GM12875 (cell line): ENCODE measurements at regions not wholly inside any gene's neighbourhood (a gene's known extent, or its start where the extent isn't known, plus 50 kb on each side); places are given as distances from the start of the nearest gene placed in this dataset.
"Not testable (repeated sequence)": the region's sequence is repeated elsewhere in the genome, so short reads cannot be mapped to it uniquely, and the experiment has no call there.

Experiments
- H3K4me3 ChIP-seq: one replicate; pipeline ENCODE4 v1.5.1; 2011; ENCODE audit warnings: low read depth, low read length, control low read depth
- TF ChIP-seq, protein P1 (sequence below): IDR thresholded peaks from 2 replicates; pipeline ENCODE4 v1.5.1; 2011; ENCODE audit warnings: low read depth, mild to moderate bottlenecking, control low read depth, inconsistent platforms, low read length, moderate library complexity, borderline replicate concordance; ENCODE audit not compliant: insufficient read depth

DNA sequence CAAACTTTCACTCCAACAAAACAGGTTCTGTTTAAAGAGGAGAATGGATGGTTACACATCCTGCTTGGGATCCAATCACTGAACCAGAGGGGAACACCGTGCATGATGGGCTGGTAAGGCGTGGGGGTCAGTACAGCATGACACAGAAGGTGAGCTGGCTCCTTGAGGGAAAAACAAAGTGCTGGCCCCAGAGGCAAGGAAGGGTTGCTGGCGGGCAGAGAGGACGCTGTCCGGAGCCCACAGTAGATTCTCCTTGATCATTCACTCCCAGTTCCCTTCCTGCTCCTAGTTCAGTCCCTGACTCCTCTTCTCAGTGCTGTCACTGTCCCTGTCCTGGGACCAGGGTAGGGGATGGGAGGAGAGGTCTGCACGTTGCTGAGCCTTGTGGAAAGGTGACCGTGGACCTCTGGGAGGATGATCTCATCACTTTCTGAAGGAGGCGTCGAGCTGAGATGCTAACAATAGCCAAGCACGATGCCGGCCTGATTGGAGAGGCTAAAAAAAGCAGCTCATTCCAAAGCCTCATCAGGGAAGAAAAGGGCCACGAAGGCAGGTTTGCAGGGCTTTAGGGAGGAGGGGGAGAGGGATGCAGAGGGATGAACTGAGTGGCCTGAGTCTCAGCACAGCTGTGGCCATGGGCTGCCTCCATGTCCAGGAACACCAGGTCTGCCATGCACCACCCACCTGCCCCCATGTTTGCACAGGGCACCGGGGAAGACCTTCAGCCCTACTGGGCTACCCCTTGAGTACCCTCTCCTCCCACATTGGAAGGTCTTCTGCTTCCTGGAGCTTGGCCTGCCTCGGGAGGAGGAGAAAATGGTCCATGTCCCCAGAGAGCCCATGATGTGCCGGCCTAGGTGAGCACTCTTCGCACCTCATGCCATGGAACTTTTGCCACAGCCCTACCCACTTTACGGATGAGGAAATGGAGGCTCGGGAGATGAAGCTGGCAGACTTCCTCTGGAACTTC is 72.7 kb upstream of the RTL6 start:
- TF ChIP-seq, protein P1, sequence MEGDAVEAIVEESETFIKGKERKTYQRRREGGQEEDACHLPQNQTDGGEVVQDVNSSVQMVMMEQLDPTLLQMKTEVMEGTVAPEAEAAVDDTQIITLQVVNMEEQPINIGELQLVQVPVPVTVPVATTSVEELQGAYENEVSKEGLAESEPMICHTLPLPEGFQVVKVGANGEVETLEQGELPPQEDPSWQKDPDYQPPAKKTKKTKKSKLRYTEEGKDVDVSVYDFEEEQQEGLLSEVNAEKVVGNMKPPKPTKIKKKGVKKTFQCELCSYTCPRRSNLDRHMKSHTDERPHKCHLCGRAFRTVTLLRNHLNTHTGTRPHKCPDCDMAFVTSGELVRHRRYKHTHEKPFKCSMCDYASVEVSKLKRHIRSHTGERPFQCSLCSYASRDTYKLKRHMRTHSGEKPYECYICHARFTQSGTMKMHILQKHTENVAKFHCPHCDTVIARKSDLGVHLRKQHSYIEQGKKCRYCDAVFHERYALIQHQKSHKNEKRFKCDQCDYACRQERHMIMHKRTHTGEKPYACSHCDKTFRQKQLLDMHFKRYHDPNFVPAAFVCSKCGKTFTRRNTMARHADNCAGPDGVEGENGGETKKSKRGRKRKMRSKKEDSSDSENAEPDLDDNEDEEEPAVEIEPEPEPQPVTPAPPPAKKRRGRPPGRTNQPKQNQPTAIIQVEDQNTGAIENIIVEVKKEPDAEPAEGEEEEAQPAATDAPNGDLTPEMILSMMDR = no peak
- H3K4me3 ChIP-seq = no peak overlapping the region

DNA sequence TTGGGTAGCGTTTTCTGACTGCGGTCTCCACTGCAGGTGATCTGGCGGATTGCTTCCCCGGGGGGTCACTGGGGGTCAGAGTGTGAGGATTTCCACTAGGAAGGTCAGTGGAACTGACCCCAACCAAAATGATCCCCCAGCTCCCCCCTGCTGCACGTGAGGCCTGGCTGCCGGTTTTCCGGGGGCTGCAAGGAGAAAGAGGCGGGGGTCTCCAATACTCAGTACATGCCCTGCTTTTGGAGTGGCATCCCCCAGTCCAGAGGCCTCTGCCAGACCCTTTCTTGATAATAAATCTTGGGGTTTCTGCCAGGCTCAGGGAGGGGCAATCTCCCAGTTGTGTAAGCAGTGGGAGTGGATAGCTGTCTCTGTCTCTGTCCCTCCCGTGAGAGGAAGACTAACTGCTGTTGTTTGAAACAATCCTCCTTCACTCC is 71.5 kb upstream of the RTL6 start:
- TF ChIP-seq, protein P1 = no peak
- no peak overlapping the region for H3K4me3 ChIP-seq

DNA sequence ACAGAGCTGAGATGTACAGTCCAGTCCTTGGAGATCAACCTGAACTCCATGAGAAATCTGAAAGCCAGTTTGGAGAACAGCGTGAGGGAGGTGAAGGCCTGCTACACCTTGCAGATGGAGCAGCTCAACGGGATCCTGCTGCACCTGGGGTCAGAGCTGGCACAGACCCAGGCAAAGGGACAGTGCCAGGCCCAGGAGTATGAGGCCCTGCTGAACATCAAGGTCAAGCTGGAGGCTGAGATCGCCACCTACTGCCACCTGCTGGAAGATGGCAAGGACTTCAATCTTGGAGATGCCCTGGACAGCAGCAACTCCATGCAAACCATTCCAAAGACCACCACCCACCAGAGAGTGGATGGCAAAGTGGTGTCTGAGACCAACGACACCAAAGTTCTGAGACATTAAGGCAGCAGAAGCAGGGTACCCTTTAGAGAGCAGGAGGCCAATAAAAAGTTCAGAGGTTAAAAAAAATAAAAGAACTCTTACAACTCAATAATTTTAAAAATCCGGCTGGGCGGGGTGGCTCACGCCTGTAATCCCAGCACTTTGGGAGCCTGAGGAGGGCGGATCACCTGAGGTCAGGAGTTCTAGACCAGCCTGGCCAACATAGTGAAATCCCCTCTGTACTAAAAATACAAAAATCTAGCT is 69.9 kb upstream of the RTL6 start:
- H3K4me3 ChIP-seq = no peak overlapping the region
- TF ChIP-seq, protein P1 = peak; percentile 75

DNA sequence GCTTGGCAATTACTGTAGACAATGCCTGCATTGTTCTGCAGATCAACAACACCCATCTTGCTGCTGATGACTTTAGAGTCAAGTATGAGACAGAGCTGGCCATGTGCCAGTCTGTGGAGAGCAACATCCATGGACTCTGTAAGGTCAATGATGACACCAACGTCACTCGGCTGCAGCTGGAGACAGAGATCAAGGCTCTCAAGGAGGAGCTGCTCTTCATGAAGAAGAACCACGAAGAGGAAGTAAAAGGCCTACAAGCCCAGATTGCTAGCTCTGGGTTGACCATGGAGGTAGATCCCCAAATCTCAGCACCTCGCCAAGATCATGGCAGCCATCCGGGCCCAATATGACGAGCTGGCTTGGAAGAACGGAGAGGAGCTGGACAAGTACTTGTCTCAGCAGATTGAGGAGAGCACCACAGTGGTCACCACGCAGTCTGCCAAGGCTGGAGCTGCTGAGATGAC is 69.4 kb upstream of the RTL6 start:
- H3K4me3 ChIP-seq = not testable (repeated sequence)

DNA sequence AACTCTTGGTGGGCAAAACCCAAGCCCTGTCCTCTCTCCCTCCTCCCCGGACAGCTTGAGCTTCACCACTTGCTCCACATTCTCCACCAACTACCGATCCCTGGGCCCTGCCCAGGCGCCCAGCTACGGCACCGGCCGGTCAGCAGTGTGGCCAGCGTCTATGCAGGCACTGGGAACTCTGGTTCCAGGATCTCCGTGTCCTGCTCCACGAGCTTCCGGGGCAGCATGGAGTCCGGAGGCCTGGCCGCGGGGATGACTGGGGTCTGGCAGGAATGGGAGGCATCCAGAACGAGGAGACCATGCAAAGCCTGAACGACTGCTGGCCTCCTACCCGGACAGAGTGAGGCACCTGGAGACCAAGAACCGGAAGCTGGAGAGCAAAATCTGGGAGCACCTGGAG is 68.9 kb upstream of the RTL6 start:
- TF ChIP-seq, protein P1 = no peak

DNA sequence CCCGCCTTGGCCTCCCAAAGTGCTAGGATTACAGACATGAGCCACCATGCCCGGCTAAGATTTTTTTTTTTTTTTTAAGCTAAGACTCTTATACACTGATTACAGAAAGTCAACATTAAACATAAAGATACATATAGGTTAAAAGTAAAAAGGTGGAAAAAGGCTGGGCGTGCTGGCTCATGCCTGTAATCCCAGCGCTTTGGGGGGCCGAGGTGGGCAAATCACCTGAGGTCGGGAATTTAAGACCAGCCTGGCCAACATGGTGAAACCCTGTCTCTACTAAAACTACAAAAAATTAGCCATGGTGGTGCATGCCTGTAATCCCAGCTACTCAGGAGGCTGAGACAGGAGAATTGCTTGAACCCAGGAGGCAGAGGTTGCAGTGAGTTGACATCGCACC is 64.6 kb upstream of the RTL6 start:
- H3K4me3 ChIP-seq = not testable (repeated sequence)

More for the DNA sequence above, 68.9 kb upstream of the RTL6 start:
- H3K4me3 ChIP-seq = no peak overlapping the region

DNA sequence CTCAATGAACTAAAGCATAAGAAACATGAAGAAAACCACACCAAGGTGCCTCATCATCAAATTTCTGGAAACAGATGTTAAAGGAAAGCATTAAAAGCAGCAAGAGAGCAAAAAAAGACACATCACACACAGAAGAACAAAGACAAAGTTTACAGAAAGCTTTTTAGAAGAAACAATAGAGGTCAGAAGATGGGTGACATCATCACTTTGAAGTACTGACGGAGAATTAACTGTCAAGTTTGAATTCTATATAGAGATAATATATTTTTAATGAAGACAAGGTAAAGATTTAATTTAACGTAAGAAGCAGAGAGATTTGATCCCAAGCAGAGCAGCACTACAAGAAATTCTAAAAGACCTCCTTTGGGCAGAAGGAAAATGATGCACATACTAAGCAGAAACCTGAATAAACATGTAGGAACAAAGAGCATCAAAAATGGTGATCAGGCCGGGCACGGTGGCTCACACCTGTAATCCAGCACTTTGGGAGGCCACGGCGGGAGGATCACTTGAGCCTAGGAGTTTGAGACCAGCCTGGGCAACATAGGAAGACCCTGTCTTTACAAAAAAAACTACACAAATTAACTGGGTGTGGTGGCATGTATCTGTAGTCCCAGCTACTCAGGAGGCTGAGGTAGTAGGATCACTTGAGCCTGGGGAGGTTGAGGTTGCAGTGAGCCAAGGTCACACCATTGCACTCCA is 63.3 kb upstream of the RTL6 start:
- TF ChIP-seq, protein P1 = no peak
- H3K4me3 ChIP-seq = no peak overlapping the region

DNA sequence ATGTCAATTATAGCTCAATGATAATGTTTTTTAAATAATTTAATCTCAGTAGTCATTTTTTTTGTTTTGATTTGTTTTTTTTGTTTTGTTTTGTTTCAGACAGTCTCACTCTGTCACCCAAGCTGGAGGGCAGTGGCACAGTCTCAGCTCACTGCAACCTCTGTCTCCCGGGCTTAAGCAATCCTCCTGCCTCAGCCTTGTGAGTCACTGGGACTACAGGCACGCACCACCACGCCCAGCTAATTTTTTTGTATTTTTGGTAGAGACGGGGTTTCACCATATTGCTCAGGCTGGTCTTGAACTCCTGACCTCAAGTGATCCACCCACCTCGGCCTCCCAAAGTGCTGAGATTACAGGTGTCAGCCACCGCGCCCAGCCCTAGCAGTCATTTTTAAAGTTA is 60.6 kb upstream of the RTL6 start:
- not testable (repeated sequence) for H3K4me3 ChIP-seq

DNA sequence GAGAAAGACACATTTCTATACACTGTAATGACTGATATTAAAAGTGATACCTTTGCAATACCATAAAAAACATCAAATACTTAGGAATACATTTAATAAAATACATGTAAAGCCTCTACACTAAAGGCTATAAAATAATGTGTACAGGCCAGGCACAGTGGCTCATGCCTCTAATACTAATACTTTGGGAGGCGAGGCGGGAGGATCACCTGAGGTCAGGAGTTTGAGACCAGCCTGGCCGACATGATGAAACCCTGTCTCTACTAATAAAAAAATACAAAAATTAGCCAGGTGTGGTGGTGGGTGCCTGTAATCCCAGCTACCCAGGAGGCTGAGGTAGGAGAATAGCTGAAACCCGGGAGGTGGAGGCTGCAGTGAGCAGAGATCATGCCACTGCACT is 59.8 kb upstream of the RTL6 start:
- H3K4me3 ChIP-seq = not testable (repeated sequence)
